T-helper 1 cell treated with Interleukin-12 subunit alpha and Interleukin-12 subunit beta and Interleukin-4 antibody, amounts not matched to agents 30 ng/mL and 1 ng/mL, for 36 hours (primary cell): ENCODE measurements at regions not wholly inside any gene's neighbourhood (a gene's known extent, or its start where the extent isn't known, plus 50 kb on each side); places are given as distances from the start of the nearest gene placed in this dataset.
"Not testable (repeated sequence)": the region's sequence is repeated elsewhere in the genome, so short reads cannot be mapped to it uniquely, and the experiment has no call there.

Experiments
- intact Hi-C: fragments of 100-400 bp; cut with micrococcal nuclease; formaldehyde crosslinking; loops from one replicate; pipeline ENCODE4 v1.15.1; 2024

DNA sequence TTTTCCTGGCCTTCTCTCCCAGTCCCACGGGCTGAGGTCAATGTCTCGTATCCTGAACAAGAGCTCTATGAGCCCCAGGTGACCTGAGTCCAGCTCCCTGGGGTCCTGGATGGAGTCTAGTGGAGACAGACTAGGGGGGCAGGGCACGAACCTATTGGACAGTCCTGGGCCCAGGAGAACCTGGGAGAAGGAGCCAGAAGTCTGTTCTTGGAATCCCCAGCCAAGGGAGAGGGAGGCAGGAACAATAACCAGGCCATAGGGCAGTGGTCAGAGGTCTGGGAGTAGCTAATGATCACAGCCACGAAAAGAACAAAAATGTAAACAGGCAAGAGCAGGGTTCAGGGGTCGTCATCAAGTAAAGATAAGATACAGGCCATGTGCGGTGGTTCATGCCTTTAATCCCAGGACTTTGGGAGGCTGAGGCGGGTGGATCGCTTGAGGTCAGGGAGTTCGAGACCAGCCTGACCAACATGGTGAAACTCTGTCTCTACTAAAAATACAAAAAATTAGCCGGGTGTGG is 60.8 kb downstream of the COPRS start:
- intact Hi-C loops: no loop called here

DNA sequence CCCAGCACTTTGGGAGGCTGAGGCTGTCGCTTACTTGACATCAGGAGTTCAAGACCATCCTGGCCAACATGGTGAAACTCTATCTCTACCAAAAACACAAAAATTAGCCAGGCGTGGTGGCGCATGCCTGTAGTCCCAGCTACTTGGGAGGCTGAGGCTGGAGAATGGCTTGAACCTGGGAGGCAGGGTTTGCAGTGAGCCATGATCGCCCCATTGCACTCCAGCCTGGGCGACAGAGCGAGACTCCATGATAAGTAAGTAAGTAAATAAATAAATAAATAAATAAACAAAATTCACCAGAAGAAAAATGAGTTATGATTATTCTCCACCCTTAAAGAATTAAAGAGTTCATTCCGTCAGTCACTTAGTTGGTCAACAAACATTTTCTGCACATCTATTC is 63.1 kb downstream of the COPRS start:
- intact Hi-C loops: not testable (repeated sequence)

DNA sequence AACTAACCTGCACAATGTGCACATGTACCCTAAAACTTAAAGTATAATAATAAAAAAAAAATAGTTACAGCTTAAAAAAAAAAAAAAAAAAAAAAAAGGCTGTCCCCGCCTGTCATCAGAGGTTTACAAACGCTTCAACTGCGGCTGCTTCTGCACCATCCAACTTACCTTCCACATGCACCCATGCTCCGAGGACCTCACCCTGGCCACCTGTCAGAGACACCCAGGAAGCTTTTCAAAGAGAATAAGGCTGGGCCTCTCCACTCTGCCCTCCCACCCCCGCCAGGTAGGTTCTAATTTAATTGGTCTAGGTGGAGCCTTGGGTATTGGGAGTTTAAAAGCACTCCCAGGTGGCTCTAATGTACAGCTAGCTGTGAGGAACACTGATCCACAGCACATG is 64.9 kb downstream of the COPRS start:
- intact Hi-C loops: no loop called here

DNA sequence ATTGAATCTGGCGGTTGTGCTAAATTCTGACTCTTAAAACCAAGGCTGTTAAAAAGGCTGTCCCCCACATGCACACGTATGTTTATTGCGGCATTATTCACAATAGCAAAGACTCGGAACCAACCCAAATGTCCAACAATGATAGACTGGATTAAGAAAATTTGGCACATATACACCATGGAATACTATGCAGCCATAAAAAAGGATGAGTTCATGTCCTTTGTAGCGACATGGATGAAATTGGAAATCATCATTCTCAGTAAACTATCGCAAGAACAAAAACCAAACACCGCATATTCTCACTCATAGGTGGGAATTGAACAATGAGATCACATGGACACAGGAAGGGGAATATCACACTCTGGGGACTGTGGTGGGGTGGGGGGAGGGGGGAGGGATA is 65.4 kb downstream of the COPRS start:
- intact Hi-C loops: not testable (repeated sequence)

DNA sequence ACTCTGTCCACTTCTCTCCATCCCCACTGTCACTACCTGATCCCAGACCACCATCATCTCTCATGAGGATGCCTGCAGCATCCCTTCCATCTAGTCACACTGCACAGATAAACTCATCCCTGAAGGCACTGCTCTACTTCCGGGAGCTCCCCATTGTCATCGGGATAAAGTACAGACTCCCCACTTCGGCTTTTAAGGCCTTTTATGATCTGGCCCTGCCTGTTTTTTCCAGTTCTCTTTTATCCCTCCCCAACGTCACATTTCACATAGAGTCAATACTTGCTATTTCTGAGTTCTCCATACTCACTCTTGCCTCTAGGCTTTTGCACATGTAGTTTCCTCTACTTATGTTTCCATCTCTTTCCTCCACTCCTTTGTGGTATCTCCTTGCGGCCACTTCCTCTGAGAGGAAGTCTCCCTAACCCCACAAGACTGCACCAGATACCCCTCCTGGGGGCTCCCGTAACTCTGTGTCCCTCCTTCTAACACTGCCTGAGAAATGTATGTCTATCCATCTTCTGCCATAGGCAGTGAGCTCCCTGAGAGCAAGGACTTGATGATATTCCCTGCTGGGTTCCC is 66.9 kb downstream of the COPRS start:
- intact Hi-C loops: no loop called here

DNA sequence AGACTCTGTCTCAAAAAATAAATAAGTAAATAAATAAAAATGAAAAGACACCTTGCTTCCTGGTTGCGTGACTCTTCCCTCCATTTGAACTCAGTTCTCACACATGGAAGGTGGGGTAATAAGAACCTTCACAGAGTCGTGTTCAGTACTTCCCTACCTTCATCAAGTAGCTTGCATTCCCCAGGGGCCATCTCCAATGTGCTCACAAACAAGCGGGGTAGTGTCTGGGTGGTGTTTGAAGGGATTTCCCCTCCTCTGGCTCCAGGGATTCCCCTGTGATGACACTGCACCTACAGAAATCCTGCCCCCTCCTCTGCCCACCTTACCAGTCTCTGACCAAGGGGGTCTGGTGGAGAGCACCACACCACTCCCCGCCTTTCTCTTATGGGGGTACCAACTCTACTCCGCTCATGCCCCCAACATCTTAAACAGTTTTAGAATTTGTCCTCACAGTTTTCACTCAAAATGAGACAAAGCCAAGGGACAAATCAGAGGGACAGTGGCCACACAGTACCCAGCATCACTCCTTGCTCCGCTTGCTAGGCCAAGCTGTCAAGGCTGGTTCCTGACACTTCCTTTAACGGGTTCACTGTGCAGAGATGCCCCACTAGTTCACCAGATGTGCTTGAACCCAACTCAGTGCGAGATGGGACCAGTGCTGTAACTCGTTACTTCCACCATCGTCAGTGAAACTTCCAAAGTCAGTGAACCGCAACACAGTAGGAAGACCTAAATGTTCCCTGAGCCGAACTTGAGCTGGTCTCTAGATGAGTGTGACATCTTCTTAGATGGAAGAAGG is 69.1 kb downstream of the COPRS start:
- intact Hi-C loops: no loop called here

DNA sequence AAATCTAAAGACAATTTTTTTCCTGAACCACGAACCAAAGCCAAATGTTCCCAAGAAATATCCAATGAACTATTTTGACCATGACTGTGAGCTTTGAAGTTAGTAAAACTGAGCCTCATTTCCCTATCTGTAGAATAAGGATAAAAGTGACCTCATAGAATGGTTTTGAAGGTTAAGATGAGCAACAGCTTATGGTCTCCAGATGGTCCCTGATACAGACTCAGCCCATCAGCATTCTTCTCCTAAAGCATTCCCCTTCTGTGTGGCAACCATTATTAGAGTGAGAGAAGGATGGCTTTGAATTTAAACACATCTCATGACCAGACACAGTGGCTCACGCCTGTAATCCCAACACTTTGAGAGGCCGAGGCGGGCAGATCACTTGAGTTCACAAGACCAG is 70.1 kb downstream of the COPRS start:
- intact Hi-C loops: no loop called here

DNA sequence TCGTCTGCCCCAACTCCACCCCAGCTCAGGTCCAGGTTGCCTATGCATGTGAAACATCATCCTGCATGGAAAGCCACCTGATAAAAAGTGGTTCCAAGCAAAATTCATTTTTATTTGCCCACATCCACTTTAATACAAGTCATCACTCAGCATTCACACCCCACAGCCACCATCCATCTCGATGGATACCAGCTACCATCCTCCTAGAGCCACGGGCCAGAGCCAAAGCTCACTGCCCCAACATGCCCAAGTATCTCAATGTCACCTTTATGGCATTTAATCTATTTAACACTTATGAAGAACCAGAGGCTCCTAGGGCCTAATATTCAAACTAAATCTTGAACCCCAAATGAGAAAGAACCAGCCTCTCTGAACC is 70.5 kb downstream of the COPRS start:
- intact Hi-C loops: no loop called here

DNA sequence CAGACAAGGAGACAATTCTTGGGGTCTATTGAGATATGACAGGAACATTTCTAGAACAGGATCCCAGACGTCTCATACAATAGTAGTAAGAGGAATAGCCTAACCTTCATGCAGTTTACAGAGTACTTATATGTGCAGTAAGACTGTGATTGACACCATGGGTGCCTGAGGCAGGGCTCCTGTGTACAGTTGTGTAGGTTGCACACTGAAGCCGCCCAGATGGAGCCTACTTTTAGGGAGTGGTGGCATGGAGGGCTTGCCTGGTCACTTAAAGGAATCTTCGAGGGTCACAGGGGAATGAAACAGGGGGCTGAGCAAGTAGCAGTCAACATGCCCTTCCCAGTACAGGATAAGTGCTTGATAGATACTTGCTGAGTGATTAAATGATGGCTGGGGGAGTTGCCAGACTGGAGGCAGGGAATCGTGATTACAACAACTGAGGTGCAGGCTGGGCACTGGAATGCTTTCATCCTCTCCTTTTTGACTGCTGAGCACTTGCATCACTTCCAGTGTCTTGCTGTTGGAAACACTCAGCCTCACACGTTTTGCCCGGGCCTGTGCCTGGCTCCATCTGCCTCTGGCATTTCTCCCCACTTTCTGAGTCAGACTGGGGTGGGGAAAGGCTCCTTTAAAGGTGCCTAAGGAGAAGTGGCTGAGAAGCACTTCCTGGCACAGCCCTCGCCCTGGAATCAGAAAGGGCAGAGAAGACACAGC is 71.0 kb downstream of the COPRS start:
- intact Hi-C loops: no loop called here

DNA sequence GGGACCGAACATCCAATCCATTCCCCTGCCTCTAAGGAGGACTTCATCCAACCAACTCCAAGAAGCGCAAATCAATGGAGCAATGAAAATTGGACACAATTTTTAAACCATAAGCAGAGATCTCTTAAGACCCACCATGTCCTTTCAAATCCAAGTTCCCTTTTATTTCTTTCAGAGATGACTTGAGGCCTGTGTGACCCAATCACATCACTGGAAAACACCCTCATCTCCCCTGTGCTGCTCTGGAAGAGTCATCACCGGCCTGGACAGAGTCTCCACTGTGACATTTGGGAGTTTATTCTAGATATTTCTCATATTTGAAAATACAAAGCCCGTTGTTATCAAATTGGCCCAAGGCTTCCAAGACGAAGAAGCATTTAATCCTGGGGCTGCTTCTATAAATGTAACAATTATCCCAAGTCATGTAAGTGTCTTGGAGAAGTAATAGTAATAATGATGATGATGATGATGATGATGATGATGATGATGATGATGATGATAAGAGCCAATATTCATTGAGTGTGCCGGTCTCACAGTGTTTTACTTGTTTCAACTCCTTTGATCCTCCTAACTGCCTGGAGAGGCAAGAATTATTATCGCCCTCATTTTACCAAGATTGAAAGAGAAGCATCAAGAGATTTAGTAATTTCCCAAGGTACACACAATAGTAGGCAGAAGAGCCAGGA is 72.1 kb downstream of the COPRS start:
- intact Hi-C loops: no loop called here

DNA sequence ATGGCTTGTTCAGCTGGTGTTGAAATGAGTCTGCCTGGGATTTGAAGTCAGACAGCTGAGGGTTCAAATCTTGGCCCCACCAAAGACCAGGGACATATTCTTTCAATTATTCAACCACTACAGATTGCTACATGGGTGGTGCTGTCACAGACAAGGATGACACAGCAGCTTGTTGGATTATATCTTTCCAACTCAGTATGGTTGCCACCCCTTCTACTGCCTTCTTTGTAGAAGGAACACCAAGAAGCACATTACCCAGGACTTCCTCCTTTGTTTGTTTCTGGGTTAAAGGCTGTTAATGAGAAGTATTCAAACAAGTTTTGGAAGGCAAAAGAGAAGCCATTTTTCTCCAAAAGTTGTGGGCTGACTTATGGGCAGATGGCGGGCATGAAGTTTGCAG is 78.6 kb downstream of the COPRS start:
- intact Hi-C loops: no loop called here

DNA sequence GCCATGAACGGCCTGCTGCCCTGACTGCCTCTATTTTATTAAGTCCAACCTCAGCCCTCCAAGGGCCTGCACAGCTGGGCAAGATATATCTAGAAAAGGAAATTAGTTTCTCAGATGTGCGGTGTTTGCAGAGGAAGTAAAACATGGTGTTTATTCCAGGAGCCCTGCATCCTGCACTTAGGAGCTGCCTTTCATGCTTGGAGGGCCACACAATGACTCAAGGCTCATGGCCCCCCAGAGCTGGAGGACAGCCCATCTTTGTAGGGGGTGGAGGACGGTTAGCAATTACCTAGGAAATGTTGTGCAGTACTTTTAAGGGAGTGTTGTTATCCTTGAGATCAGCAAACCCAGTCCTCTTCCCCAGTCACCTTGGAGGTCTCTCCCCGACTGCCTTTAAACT is 80.5 kb downstream of the COPRS start:
- intact Hi-C loops: no loop called here

DNA sequence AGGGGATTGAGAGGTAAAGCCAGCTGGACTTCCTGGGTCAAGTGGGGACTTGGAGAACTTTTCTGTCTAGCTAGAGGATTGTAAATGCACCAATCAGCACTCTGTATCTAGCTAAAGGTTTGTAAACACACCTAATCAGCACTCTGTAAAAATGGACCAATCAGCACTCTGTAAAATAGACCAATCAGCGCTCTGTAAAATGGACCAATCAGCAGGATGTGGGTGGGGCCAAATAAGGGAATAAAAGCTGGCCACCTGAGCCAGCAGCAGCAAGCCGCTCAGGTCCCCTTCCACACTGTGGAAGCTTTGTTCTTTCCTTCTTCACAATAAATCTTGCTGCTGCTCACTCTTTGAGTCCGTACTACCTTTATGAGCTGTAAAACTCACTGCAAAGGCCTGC is 87.7 kb downstream of the COPRS start:
- intact Hi-C loops: not testable (repeated sequence)

DNA sequence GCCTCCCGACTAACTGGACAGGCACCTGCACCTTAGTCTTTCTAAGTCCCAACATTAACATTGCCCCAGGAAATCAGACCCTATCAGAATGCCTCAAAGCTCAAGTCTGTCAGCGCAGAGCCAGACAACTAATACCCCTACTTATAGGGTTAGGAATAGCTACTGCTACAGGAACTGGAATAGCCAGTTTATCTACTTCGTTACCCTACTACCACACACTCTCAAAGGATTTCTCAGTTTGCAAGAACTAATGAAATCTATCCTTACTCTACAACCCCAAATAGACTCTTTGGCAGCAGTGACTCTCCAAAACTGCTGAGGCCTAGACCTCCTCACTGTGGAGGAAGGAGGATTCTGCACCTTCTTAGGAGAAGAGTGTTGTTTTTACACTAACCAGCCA is 88.5 kb downstream of the COPRS start:
- intact Hi-C loops: not testable (repeated sequence)

DNA sequence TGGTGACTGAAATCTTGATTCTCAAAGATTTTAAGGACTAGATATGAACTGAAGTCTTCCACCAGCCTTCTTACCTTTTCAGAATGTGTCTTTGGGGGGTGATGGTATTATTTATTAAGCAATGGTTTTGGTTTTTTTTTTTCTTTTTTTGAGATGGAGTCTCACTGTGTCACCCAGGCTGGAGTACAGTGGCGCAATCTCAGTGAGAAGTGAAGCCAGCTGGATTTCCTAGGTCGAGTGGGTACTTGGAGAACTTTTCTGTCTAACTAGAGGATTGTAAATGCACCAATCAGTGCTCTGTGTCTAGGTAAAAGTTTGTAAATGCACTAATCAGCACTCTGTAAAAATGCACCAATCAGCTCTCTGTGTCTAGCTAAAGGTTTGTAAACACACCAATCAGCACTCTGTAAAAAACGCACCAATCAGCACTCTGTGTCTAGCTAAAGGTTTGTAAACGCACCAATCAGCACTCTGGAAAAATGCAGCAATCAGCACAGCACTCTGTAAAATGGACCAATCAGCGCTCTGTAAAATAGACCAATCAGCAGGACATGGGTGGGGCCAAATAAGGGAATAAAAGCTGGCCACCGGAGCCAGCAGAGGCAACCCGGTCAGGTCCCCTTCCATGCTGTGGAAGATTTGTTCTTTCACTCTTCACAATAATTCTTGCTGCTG is 97.1 kb downstream of the COPRS start:
- intact Hi-C loops: not testable (repeated sequence)

DNA sequence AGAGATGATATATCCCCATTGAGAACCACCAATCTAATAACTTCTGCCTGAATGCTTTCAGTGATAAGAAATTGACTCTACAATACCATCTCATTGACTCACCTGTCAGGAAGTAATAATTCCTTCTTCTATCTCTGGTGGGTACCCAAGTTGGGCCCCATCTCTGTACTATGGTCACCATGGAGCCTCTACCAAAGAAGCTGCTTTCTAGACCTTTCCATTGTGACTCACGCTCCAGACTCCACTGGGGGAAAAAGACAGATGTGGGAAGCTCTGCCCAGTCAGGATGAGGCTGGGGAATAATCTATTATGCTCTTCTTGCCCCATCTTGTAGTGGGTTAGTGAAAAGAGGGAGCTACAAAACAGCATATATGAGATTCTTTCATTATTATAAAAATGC is 100.4 kb downstream of the COPRS start:
- intact Hi-C loops: no loop called here

DNA sequence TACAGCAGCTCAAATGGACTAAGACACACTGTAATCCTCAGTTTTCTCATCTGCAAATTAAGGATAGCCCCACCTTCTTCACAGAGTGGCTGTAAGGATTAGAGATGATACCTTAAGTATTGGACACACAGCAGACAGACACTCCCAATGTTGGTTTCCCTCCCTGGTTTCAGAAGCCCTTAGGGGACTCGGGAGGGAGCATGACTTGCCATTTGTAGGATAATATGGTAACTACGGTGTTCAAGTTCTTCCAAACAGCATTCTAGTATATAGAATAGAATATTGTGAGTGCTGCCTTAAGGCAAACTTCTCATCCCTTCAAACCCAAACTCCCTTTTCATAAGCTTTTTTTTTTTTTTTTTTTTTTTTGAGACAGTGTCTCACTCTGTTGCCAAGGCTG is 101.9 kb downstream of the COPRS start:
- intact Hi-C loops: loop anchor here (1.0 kb wide), 1 partner anchor 11 kb away; no protein-coding TSS in a partner anchor

DNA sequence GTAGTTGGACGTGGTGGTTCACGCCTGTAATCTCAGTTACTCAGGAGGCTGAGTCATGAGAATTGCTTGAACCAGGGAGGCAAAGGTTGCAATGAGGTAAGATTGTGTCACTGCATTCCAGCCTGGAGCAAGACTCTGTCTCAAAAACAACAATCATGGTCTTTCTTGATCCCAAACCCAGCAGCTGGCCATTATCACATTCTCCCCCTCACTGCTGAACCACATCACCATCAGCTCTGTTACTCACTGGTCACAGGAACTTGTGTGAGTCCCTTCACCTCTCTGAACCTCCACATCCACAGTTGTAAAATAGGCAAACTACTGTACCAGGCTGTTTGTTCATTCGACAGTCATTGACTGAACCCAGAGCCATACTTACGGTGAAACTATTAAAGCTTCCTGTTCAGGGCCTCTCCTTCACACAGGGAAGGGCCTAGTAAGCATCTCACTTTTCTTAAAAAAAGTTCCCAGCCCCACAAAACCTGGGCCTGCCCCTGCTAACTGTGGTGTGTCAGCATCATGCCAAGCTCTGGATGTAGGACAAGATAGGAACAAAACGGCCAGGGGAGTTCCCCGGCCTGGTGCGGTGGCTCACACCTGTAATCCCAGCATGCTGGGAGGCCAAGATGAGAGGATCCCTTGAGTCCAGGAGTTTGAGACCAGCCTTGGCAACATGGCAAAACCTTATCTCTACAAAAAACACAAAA is 104.7 kb downstream of the COPRS start:
- intact Hi-C loops: no loop called here

DNA sequence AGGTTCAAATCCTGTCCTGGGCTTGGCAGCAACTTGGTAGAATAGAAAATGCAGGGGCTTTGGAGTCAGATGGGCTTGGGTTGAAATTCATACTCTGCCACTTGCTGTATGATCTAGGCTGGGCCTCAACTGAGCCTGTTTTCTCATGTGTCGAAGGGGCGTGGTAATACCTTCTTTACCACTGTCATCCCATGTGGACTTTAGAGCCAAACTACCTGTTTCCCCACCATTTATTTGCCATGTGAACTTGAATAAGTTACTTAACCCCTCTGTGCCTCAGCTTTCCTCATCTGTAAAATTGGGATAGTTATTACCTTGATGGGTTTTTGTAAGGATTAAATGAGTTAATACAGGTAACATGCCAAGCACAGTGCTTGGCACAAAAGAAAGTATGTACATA is 106.0 kb downstream of the COPRS start:
- intact Hi-C loops: no loop called here

DNA sequence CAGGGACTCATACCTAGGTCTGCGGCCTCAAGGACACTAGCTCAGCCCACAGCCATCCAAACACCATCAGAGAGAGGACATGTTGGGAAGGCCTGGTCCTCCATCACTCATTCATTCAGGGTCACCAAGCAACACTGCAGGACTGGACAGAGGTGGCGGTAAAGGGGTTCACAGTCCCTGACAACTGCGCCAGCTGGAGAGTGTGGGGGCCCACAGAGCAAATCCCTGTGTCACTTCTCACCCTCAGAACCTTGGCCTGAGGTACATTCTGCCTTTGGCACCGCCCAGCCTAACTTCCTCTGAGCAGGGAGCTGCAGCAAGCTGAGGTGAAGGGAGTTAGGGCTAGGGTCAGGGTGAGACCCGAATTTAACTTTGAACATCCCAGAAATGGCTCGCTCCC is 106.5 kb downstream of the COPRS start:
- intact Hi-C loops: no loop called here

DNA sequence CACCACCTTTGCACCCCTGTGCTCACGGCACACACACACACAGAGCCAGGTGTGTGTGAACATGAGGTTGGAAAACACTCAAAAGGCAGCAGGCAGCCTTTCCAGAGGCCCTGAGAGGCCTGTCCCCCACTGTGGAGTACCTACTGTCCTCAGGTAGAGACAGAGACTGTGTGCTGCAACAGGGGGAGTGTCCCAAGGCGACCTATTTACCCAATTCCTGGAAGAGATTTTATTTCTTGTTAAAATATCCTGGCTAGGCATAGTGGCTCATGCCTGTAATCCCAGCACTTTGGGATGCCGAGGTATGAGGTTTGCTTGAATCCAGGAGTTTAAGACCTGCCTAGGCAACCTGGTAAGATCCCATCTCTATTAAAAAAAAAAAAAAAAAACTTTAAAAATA is 108.5 kb downstream of the COPRS start:
- intact Hi-C loops: no loop called here
